Activated effector memory CD4-positive, alpha-beta T cell treated with anti-CD3 and anti-CD28 coated beads, Interleukin-2, amount 50 U/mL, for 16 hours (primary cell): ENCODE measurements at regions not wholly inside any gene's neighbourhood (a gene's known extent, or its start where the extent isn't known, plus 50 kb on each side); places are given as distances from the start of the nearest gene placed in this dataset.
"Not testable (repeated sequence)": the region's sequence is repeated elsewhere in the genome, so short reads cannot be mapped to it uniquely, and the experiment has no call there.

ENCODE experiments used
- DNase-seq: peaks from one replicate; pipeline ENCODE4 v3.0.0-alpha.2; 2020

DNA sequence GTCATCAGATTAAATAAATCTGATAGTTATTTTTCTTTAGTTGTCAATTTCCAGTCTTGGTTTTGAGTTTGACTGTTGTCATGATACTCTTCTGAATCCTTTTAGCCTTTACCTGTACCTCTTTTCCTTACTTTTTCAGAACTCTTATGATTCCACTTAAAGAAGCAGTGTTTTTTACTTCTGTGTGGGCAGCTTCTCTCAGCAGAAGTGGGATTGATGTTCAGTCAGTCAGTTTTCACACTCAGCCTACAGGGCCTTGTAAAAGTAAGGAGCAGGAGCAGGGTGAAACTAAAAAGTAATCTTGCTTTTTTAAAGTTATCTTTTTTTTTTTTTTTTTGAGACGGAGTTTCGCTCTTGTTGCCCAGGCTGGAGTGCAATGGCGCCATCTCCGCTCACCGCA, 75.1 kb downstream of the HAUS1 start:
- DNase-seq = no peak

DNA sequence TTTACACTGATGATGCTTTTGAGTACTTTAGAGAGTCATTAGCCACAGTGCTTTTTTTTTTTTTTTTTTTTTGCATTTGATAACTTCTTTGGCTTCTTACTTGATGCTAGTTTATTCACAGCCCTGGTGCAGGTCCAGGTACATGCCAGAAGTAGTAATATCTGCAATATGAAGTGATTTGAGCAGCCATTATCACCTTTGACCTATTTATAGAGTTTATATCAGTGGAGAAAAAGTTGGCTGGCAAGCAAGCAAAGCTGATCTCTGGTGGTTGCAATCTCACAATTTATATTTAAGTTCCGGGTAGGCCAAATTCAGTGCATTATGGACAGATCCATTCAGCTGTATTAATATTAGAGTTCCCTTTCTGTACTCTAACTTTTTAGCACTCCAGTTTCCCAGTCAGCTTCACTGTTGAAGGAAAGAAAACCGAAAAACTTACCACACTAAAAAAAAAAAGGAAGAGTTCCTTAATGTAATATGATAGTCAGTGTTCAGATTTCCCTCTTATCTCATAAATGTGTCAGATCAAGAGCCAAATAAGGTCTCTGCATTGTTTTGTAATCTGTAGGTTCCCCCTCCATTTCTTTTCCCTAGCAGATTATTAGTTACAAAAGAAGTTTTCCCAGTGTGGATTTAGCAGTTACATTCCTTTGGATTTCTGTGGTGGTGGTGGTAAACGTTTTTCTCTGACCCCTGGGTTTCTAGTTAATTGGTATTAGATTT, 78.6 kb downstream of the HAUS1 start:
- no peak for DNase-seq

GRCh38 chr18:46184296-46184695, 80.1 kb downstream of the HAUS1 start:
- not testable (repeated sequence) for DNase-seq

DNA sequence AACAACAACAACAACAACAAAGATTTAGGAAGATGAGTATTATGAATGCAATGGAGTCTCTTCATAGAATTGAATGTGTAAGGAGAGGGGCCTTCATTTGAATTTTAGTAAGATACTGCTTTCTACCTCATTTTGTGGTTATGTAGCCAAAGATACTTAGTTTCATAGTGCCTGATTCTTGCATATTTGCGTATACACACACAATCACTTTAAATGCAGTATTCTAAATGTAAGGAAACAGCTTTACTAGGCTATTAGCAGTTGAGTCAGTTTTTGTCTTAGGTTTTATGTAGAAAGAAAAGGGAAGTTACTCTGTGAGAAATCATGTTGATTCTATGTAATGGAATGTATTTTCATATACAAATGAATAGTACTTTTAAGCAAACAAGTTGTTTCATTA, 80.5 kb downstream of the HAUS1 start:
- no peak for DNase-seq

GRCh38 chr18:46190667-46191066, 86.5 kb downstream of the HAUS1 start:
- DNase-seq = no peak

GRCh38 chr18:46196627-46197243, 92.5 kb downstream of the HAUS1 start:
- no peak for DNase-seq

GRCh38 chr18:46199515-46200147, 95.4 kb downstream of the HAUS1 start:
- no peak for DNase-seq

- not testable (repeated sequence) for DNase-seq
These were observed 96.2 kb downstream of the HAUS1 start for GRCh38 chr18:46200178-46201055.

DNA sequence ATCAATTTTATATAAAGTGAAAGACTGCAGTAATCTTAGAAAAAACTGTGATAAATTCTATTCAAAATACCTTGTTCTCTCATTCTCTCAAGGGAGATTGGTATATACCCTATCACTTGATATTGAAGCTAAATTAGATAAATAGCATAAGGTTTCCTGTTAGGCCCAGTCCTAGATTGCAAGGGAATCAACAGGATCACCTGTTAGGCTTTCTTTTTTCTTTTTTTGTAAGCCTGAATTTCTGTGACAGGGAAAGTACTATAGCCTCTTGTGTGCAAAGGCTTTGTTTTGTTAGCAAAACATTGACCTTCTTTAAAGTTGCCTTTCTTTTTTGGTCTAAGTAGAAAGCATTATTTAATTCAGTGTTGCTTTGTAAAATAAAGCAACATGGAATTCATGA, 100.0 kb downstream of the HAUS1 start:
- no peak for DNase-seq

DNA sequence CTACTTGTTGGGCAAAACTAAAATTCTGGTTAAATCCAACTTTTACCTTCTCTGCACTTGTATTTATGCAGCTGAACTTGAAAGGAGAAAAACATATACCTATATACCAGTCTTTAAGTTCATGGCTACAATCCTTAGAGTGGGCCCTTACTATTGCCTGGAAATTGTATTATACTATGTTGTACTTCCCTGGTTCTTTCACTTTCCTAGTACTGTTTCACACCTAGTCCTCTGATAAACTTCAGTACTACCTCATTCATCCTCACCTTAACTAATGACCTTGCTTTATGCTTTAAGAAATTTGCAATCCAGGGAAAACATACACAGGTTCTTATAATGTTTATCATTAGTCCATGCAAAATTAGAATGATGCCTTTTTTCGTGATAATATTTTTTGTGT, 103.8 kb downstream of the HAUS1 start:
- DNase-seq = no peak

- DNase-seq = no peak
These were observed 105.0 kb downstream of the HAUS1 start for GRCh38 chr18:46209161-46209560.

DNA sequence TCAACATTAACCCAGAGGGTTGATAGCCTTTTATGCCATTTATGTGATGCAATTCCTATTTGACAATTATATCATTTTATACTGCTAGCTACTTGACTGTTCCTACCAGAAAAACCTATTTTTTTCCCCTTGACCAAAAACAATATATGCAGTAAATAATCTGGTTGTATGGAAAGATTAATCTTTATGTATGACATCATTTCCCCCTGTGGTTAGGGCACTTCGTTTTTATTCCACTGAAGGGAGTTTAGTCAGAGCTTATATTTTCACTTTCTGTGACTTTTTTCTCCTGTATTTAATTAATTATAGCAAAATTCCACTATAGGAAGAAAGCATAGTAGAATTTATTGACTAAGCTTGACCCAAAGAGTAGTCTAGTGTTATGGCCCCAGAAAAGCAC, 107.6 kb downstream of the HAUS1 start:
- DNase-seq = no peak

DNA sequence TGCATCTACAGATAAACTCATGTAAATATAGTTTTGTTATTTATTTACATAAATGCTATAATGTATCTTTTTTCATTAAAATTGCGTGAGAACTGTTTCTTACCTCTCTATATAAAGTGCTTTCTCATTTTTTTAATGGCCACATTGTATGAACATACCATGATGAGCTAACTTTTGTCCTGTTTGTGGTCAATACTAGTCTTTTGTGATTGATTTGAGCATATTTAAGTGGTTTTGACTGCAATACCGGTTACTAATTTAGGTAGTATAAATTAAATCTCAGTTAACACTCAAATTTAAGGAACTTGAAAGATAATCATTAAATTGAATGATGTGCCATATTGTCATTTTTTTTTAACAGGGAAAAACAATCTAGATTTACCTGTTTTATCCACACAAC, 108.2 kb downstream of the HAUS1 start:
- DNase-seq = no peak

GRCh38 chr18:46213295-46213694, 109.1 kb downstream of the HAUS1 start:
- DNase-seq = no peak

GRCh38 chr18:46214435-46214834, 110.2 kb downstream of the HAUS1 start:
- no peak for DNase-seq

DNA sequence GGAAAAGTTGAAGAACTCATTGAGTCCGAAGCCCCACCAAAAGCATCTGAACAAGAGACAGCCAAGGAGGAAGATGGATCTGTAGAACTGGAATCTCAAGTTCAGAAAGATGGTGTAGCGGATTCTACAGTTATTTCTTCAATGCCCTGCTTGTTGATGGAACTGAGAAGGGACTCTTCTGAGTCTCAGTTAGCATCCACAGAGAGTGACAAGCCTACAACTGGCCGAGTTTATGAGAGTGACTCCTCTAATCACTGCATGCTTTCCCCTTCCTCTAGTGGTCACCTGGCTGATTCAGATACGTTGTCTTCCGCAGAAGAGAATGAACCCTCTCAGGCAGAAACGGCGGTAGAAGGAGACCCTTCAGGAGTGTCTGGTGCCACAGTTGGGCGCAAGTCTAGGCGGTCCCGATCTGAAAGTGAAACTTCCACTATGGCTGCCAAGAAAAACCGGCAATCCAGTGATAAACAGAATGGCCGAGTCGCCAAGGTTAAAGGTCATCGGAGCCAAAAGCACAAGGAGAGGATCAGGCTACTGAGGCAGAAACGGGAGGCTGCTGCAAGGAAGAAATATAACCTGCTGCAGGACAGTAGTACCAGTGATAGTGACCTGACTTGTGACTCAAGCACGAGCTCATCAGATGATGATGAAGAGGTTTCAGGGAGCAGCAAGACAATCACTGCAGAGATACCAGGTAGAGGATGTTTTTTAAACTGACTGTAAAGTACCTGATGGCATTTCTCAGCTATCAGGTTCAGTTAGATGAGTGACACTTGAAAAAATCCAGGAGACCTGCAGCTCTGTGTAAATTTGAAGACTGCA, 111.9 kb downstream of the HAUS1 start:
- no peak for DNase-seq

- no peak for DNase-seq
These were observed 115.9 kb downstream of the HAUS1 start for GRCh38 chr18:46220116-46220515.

DNA sequence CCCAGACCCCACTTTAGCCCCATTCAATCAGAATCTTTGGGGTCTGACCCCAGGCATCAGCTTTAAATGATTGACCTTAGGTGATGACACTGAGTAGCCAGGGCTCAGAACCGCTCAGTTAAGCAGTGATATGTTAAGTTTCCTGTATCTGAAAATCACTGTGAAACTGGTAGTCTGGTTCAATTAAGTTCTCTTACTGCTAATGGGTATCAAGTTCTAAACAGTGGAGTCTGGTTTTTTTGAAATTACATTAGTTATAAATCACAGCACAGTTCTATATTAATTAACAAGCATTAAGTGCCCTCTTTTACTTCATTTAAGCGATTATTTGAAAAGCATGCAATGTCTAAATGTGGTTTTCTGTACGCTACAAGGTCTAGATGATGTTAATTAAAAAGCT, 117.9 kb downstream of the HAUS1 start:
- DNase-seq = no peak

- DNase-seq = no peak
These were observed 118.7 kb downstream of the HAUS1 start for GRCh38 chr18:46222710-46223360.

DNA sequence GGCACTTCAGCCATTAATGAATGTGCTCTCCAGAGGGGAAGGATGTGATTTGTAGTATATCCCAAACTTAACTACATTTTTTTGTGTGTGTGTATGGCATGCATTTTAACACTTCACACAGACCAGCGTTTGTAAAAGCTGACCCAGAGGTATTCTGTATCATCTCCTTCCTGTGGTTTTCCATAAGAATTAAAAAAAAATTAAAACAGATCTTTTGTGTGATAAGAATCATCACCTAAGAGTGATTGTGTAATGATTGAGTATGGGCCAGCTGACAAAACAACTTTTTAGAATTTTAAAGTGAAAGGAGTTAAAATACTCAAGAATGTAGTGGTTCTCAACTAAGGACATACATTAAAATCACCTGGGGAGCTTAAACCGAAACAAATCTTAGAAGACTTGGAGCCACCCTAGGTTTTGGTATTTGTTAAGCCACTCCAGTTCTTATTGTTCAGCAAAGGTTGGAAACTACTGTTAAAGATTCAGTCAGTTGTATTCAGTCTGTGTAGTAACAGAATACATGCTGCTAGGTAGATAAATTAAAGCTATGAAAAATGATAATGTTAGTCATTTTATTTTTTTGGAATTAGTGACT, 120.1 kb downstream of the HAUS1 start:
- no peak for DNase-seq

GRCh38 chr18:46226461-46226860, 122.3 kb downstream of the HAUS1 start:
- DNase-seq = no peak
